ENCODE measurements at regions not wholly inside any gene's neighbourhood (a gene's known extent, or its start where the extent isn't known, plus 50 kb on each side); places are given as distances from the start of the nearest gene placed in this dataset.

- Mint-ChIP-seq H3K36me3 (ENCODE audit: low read depth) (no peaks in the 10 kb centered on the region), H3K4me3 (ENCODE audit: low read depth) (no peak overlapping the region), H3K9me3 (no peaks in the 10 kb centered on the region), H3K4me1 (ENCODE audit: low read depth) (no peaks in the 10 kb centered on the region), H3K27me3 (ENCODE audit: low read depth) (no peaks in the 10 kb centered on the region), H3K27ac (no peak overlapping the region)
- DNase-seq (ENCODE audit: low spot score): no peak
- intact Hi-C loops (cut with micrococcal nuclease): no loop called here
Measured at GRCh38 chr10:2005546-2005945, 268.2 kb upstream of the ADARB2 start.

GRCh38 chr10:1992930-1993329 is 255.6 kb upstream of the ADARB2 start:
- H3K27ac Mint-ChIP-seq: no peak overlapping the region
- H3K36me3 Mint-ChIP-seq (ENCODE audit: low read depth): no peaks in the 10 kb centered on the region
- no peaks in the 10 kb centered on the region for H3K4me1 Mint-ChIP-seq (ENCODE audit: low read depth)
- H3K4me3 Mint-ChIP-seq (ENCODE audit: low read depth): no peak overlapping the region
- intact Hi-C loops (cut with micrococcal nuclease): no loop called here
- no peak for DNase-seq (ENCODE audit: low spot score)
- H3K9me3 Mint-ChIP-seq: no peaks in the 10 kb centered on the region
- no peaks in the 10 kb centered on the region for H3K27me3 Mint-ChIP-seq (ENCODE audit: low read depth)

GRCh38 chr10:1989090-1989489 is 251.8 kb upstream of the ADARB2 start:
- no peaks in the 10 kb centered on the region for H3K9me3 Mint-ChIP-seq
- no peak for DNase-seq (ENCODE audit: low spot score)
- H3K4me1 Mint-ChIP-seq (ENCODE audit: low read depth): no peaks in the 10 kb centered on the region
- no peak overlapping the region for H3K4me3 Mint-ChIP-seq (ENCODE audit: low read depth)
- H3K27ac Mint-ChIP-seq: no peak overlapping the region
- no peaks in the 10 kb centered on the region for H3K27me3 Mint-ChIP-seq (ENCODE audit: low read depth)
- intact Hi-C loops (cut with micrococcal nuclease): no loop called here
- no peaks in the 10 kb centered on the region for H3K36me3 Mint-ChIP-seq (ENCODE audit: low read depth)

- no peak for DNase-seq (ENCODE audit: low spot score)
Measured at GRCh38 chr10:1981976-1982375, 244.7 kb upstream of the ADARB2 start.

GRCh38 chr10:1980459-1980858 is 243.1 kb upstream of the ADARB2 start:
- DNase-seq (ENCODE audit: low spot score): no peak
- no peaks in the 10 kb centered on the region for H3K36me3 Mint-ChIP-seq (ENCODE audit: low read depth)
- no peak overlapping the region for H3K27ac Mint-ChIP-seq
- H3K27me3 Mint-ChIP-seq (ENCODE audit: low read depth): no peaks in the 10 kb centered on the region
- no peak overlapping the region for H3K4me3 Mint-ChIP-seq (ENCODE audit: low read depth)
- intact Hi-C loops (cut with micrococcal nuclease): no loop called here
- no peaks in the 10 kb centered on the region for H3K9me3 Mint-ChIP-seq
- no peaks in the 10 kb centered on the region for H3K4me1 Mint-ChIP-seq (ENCODE audit: low read depth)

More at GRCh38 chr10:1981976-1982375, 244.7 kb upstream of the ADARB2 start:
- no peaks in the 10 kb centered on the region for H3K36me3 Mint-ChIP-seq (ENCODE audit: low read depth)
- intact Hi-C loops (cut with micrococcal nuclease): no loop called here
- no peak overlapping the region for H3K4me3 Mint-ChIP-seq (ENCODE audit: low read depth)
- H3K27me3 Mint-ChIP-seq (ENCODE audit: low read depth): no peaks in the 10 kb centered on the region
- no peaks in the 10 kb centered on the region for H3K4me1 Mint-ChIP-seq (ENCODE audit: low read depth)
- H3K9me3 Mint-ChIP-seq: no peaks in the 10 kb centered on the region
- no peak overlapping the region for H3K27ac Mint-ChIP-seq

- Mint-ChIP-seq H3K27ac (no peak overlapping the region), H3K27me3 (ENCODE audit: low read depth) (peaks cover 1% of the 10 kb centered on the region), H3K4me3 (ENCODE audit: low read depth) (no peak overlapping the region), H3K36me3 (ENCODE audit: low read depth) (no peaks in the 10 kb centered on the region), H3K4me1 (ENCODE audit: low read depth) (no peaks in the 10 kb centered on the region), H3K9me3 (no peaks in the 10 kb centered on the region)
- DNase-seq (ENCODE audit: low spot score): no peak
- intact Hi-C loops (cut with micrococcal nuclease): no loop called here
Measured at GRCh38 chr10:1978584-1978983, 241.3 kb upstream of the ADARB2 start.

GRCh38 chr10:1977461-1977860 is 240.1 kb upstream of the ADARB2 start:
- peaks cover 1% of the 10 kb centered on the region for H3K27me3 Mint-ChIP-seq (ENCODE audit: low read depth)
- H3K27ac Mint-ChIP-seq: no peak overlapping the region
- no peaks in the 10 kb centered on the region for H3K36me3 Mint-ChIP-seq (ENCODE audit: low read depth)
- intact Hi-C loops (cut with micrococcal nuclease): no loop called here
- no peak overlapping the region for H3K4me3 Mint-ChIP-seq (ENCODE audit: low read depth)
- no peak for DNase-seq (ENCODE audit: low spot score)
- no peaks in the 10 kb centered on the region for H3K4me1 Mint-ChIP-seq (ENCODE audit: low read depth)
- H3K9me3 Mint-ChIP-seq: no peaks in the 10 kb centered on the region

GRCh38 chr10:1972406-1972805 is 235.1 kb upstream of the ADARB2 start:
- intact Hi-C loops (cut with micrococcal nuclease): no loop called here
- peaks cover 1% of the 10 kb centered on the region for H3K27me3 Mint-ChIP-seq (ENCODE audit: low read depth)
- no peak for DNase-seq (ENCODE audit: low spot score)
- no peaks in the 10 kb centered on the region for H3K4me1 Mint-ChIP-seq (ENCODE audit: low read depth)
- peaks cover 9% of the 10 kb centered on the region for H3K9me3 Mint-ChIP-seq
- no peak overlapping the region for H3K27ac Mint-ChIP-seq
- no peak overlapping the region for H3K4me3 Mint-ChIP-seq (ENCODE audit: low read depth)
- no peaks in the 10 kb centered on the region for H3K36me3 Mint-ChIP-seq (ENCODE audit: low read depth)

GRCh38 chr10:1968257-1969033 is 231.1 kb upstream of the ADARB2 start:
- intact Hi-C loops (cut with micrococcal nuclease): no loop called here
- Mint-ChIP-seq H3K27ac (no peak overlapping the region), H3K36me3 (ENCODE audit: low read depth) (no peaks in the 10 kb centered on the region), H3K4me1 (ENCODE audit: low read depth) (no peaks in the 10 kb centered on the region), H3K4me3 (ENCODE audit: low read depth) (no peak overlapping the region), H3K9me3 (peaks cover 9% of the 10 kb centered on the region), H3K27me3 (ENCODE audit: low read depth) (no peaks in the 10 kb centered on the region)
- no peak for DNase-seq (ENCODE audit: low spot score)

GRCh38 chr10:1966712-1967376 is 229.5 kb upstream of the ADARB2 start:
- H3K4me3 Mint-ChIP-seq (ENCODE audit: low read depth): no peak overlapping the region
- no peaks in the 10 kb centered on the region for H3K36me3 Mint-ChIP-seq (ENCODE audit: low read depth)
- no peaks in the 10 kb centered on the region for H3K4me1 Mint-ChIP-seq (ENCODE audit: low read depth)
- no peak for DNase-seq (ENCODE audit: low spot score)
- no peak overlapping the region for H3K27ac Mint-ChIP-seq
- intact Hi-C loops (cut with micrococcal nuclease): no loop called here
- peaks cover 4% of the 10 kb centered on the region for H3K9me3 Mint-ChIP-seq
- no peaks in the 10 kb centered on the region for H3K27me3 Mint-ChIP-seq (ENCODE audit: low read depth)

- intact Hi-C loops (cut with micrococcal nuclease): no loop called here
- Mint-ChIP-seq H3K27ac (no peak overlapping the region), H3K36me3 (ENCODE audit: low read depth) (no peaks in the 10 kb centered on the region), H3K4me1 (ENCODE audit: low read depth) (no peaks in the 10 kb centered on the region), H3K9me3 (no peaks in the 10 kb centered on the region), H3K4me3 (ENCODE audit: low read depth) (no peak overlapping the region), H3K27me3 (ENCODE audit: low read depth) (no peaks in the 10 kb centered on the region)
- no peak for DNase-seq (ENCODE audit: low spot score)
Measured at GRCh38 chr10:1964476-1964875, 227.2 kb upstream of the ADARB2 start.

GRCh38 chr10:1963341-1963740 is 226.0 kb upstream of the ADARB2 start:
- DNase-seq (ENCODE audit: low spot score): no peak
- Mint-ChIP-seq H3K27ac (no peak overlapping the region), H3K27me3 (ENCODE audit: low read depth) (no peaks in the 10 kb centered on the region), H3K4me3 (ENCODE audit: low read depth) (no peak overlapping the region), H3K4me1 (ENCODE audit: low read depth) (no peaks in the 10 kb centered on the region), H3K36me3 (ENCODE audit: low read depth) (no peaks in the 10 kb centered on the region), H3K9me3 (no peaks in the 10 kb centered on the region)
- intact Hi-C loops (cut with micrococcal nuclease): no loop called here

GRCh38 chr10:1961989-1962388 is 224.7 kb upstream of the ADARB2 start:
- Mint-ChIP-seq H3K27me3 (ENCODE audit: low read depth) (no peaks in the 10 kb centered on the region), H3K4me3 (ENCODE audit: low read depth) (no peak overlapping the region), H3K27ac (no peak overlapping the region), H3K36me3 (ENCODE audit: low read depth) (no peaks in the 10 kb centered on the region), H3K4me1 (ENCODE audit: low read depth) (peaks cover 3% of the 10 kb centered on the region), H3K9me3 (no peaks in the 10 kb centered on the region)
- intact Hi-C loops (cut with micrococcal nuclease): no loop called here
- DNase-seq (ENCODE audit: low spot score): no peak
